ENCODE measurements at regions not wholly inside any gene's neighbourhood (a gene's known extent, or its start where the extent isn't known, plus 50 kb on each side); places are given as distances from the start of the nearest gene placed in this dataset.

- TF ChIP-seq, protein P1, sequence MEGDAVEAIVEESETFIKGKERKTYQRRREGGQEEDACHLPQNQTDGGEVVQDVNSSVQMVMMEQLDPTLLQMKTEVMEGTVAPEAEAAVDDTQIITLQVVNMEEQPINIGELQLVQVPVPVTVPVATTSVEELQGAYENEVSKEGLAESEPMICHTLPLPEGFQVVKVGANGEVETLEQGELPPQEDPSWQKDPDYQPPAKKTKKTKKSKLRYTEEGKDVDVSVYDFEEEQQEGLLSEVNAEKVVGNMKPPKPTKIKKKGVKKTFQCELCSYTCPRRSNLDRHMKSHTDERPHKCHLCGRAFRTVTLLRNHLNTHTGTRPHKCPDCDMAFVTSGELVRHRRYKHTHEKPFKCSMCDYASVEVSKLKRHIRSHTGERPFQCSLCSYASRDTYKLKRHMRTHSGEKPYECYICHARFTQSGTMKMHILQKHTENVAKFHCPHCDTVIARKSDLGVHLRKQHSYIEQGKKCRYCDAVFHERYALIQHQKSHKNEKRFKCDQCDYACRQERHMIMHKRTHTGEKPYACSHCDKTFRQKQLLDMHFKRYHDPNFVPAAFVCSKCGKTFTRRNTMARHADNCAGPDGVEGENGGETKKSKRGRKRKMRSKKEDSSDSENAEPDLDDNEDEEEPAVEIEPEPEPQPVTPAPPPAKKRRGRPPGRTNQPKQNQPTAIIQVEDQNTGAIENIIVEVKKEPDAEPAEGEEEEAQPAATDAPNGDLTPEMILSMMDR (IDR thresholded peaks at IDR 0.05) = no peak
- TF ChIP-seq POLR2A (IDR thresholded peaks at IDR 0.05) = no peak
Measured at GRCh38 chr4:23245203-23245832, 552.6 kb downstream of the GBA3 start.
